ENCODE measurements at regions not wholly inside any gene's neighbourhood (a gene's known extent, or its start where the extent isn't known, plus 50 kb on each side); places are given as distances from the start of the nearest gene placed in this dataset.

DNA sequence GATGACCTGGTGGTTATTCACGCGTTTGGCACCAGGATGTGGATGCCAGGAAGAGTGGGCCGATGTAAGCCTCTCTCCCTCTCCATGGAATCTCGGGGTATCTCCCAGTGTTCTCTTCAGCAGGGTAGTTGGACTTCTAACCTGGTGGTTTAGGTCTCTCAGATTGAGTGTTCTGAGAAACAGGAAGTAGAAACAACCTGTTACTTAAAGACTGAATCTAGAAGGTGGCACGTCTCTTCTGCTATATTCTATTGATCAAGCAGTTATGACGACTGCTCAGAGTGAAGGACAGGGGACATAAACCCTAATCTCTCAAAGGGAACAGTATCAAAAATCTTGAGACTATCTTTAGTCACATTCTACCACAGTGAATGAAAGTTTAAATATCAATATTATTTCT lies 918.7 kb upstream of the PIK3C3 start:
- intact Hi-C loops (cut with DNase I), result no loop called here
- 87 to 90% methylated on average over 6 of the region's 6 CpGs for WGBS, 2 donors
- Histone ChIP-seq H3K4me3 (no peak overlapping the region), H3K27me3 (no peaks in the 10 kb centered on the region), H3K27ac (no peak overlapping the region), H3K4me1 (peaks cover 0 to 17% (median 0%) of the 10 kb centered on the region in 4 donors), H3K9me3 (peaks cover 0 to 2% (median 0%) of the 10 kb centered on the region in 4 donors), H3K36me3 (no peaks in the 10 kb centered on the region)
- DNase-seq, result no peak
- TF ChIP-seq, protein P1, sequence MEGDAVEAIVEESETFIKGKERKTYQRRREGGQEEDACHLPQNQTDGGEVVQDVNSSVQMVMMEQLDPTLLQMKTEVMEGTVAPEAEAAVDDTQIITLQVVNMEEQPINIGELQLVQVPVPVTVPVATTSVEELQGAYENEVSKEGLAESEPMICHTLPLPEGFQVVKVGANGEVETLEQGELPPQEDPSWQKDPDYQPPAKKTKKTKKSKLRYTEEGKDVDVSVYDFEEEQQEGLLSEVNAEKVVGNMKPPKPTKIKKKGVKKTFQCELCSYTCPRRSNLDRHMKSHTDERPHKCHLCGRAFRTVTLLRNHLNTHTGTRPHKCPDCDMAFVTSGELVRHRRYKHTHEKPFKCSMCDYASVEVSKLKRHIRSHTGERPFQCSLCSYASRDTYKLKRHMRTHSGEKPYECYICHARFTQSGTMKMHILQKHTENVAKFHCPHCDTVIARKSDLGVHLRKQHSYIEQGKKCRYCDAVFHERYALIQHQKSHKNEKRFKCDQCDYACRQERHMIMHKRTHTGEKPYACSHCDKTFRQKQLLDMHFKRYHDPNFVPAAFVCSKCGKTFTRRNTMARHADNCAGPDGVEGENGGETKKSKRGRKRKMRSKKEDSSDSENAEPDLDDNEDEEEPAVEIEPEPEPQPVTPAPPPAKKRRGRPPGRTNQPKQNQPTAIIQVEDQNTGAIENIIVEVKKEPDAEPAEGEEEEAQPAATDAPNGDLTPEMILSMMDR (IDR thresholded peaks at IDR 0.05), result no peak
- TF ChIP-seq EP300 (IDR thresholded peaks at IDR 0.05), result no peak
- TF ChIP-seq POLR2A (IDR thresholded peaks at IDR 0.05), result no peak
- no peak for TF ChIP-seq POLR2AphosphoS5 (IDR thresholded peaks at IDR 0.05)

DNA sequence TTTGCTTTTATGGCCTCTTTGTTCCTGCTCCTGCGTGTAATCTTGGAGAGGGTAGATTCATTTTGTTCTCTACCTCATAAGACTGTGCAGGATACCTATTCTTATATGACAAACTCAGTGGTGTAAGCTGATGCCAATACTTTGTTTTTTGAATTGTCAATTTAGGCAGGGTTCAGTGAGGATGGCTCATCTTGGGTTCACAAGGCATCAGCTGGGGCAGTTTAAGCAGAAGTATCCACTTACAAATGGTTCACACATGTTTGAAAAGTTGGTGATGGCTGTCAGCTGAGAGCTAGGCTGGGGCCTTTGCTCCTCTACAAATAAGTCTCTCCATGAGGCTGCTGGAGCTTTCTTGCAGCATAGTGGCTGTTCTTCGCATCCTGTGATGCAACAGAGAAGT lies 920.6 kb upstream of the PIK3C3 start:
- DNase-seq, result no peak
- no peaks in the 10 kb centered on the region for H3K36me3 ChIP-seq
- H3K27ac ChIP-seq, result no peak overlapping the region
- intact Hi-C loops (cut with DNase I), result no loop called here
- H3K9me3 ChIP-seq, result no peaks in the 10 kb centered on the region
- no peak for TF ChIP-seq EP300 (IDR thresholded peaks at IDR 0.05)
- no peak for TF ChIP-seq POLR2AphosphoS5 (IDR thresholded peaks at IDR 0.05)
- TF ChIP-seq, protein P1 (IDR thresholded peaks at IDR 0.05), result no peak
- no peak for TF ChIP-seq POLR2A (IDR thresholded peaks at IDR 0.05)
- 51 to 77% methylated on average over 2 of the region's 2 CpGs for WGBS, 2 donors
- no peak overlapping the region for H3K4me3 ChIP-seq
- H3K4me1 ChIP-seq, result peaks cover 0 to 17% (median 0%) of the 10 kb centered on the region in 4 donors
- no peaks in the 10 kb centered on the region for H3K27me3 ChIP-seq

DNA sequence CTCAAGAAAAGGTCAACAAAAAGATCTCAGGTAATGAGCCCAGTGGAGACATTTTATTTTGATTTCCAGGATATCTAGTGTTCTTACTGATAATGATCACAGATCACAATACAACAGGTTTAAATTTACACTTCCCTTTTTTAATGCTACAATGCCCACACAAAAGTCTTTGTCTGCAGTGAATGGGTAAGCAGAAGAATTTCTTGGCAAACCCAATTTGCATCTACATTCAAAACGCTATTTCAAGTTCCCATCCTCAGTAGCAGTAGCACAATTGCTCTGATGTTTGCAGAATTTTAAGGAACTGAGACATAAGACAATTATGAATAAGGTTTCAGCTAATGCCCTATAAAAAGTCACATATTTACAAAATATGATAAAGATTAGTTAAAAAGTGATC lies 929.4 kb upstream of the PIK3C3 start:
- 63 to 74% methylated on average over 1 of the region's 1 CpG for WGBS, 2 donors
- TF ChIP-seq POLR2AphosphoS5 (IDR thresholded peaks at IDR 0.05) (no peak), POLR2A (IDR thresholded peaks at IDR 0.05) (no peak), EP300 (IDR thresholded peaks at IDR 0.05) (no peak)
- TF ChIP-seq, protein P1 (IDR thresholded peaks at IDR 0.05), result no peak
- intact Hi-C loops (cut with DNase I), result no loop called here

DNA sequence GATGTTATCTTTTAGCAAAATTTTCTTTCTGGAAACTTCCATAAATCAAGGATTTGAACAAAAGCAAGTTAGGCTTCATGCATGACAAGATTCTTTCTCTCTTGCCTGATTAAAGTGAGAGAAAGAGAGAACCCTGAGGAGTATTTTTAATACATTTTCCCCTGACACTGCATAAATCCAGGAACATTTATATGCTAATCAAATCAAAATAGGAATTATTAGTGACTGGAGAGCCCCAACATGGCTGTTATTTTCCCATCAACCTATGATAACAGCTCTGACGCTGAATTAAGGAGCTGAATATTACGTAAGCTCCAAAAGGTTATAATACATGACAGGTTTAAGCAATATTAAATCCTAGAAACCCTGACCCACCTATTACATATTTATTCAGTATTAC lies 930.2 kb upstream of the PIK3C3 start:
- no peak overlapping the region for H3K27ac ChIP-seq
- 93 to 96% methylated on average over 2 of the region's 2 CpGs for WGBS, 2 donors
- TF ChIP-seq, protein P1 (IDR thresholded peaks at IDR 0.05), result no peak
- TF ChIP-seq EP300 (IDR thresholded peaks at IDR 0.05), result no peak
- TF ChIP-seq POLR2AphosphoS5 (IDR thresholded peaks at IDR 0.05), result no peak
- TF ChIP-seq POLR2A (IDR thresholded peaks at IDR 0.05), result no peak
- no peaks in the 10 kb centered on the region for H3K9me3 ChIP-seq
- no peaks in the 10 kb centered on the region for H3K4me1 ChIP-seq
- intact Hi-C loops (cut with DNase I), result no loop called here
- no peaks in the 10 kb centered on the region for H3K36me3 ChIP-seq
- H3K4me3 ChIP-seq, result no peak overlapping the region
- DNase-seq, result no peak
- no peaks in the 10 kb centered on the region for H3K27me3 ChIP-seq

More for the DNA sequence above, 929.4 kb upstream of the PIK3C3 start:
- DNase-seq, result no peak
- Histone ChIP-seq H3K4me3 (no peak overlapping the region), H3K27ac (no peak overlapping the region), H3K27me3 (no peaks in the 10 kb centered on the region), H3K36me3 (no peaks in the 10 kb centered on the region), H3K4me1 (no peaks in the 10 kb centered on the region), H3K9me3 (no peaks in the 10 kb centered on the region)

DNA sequence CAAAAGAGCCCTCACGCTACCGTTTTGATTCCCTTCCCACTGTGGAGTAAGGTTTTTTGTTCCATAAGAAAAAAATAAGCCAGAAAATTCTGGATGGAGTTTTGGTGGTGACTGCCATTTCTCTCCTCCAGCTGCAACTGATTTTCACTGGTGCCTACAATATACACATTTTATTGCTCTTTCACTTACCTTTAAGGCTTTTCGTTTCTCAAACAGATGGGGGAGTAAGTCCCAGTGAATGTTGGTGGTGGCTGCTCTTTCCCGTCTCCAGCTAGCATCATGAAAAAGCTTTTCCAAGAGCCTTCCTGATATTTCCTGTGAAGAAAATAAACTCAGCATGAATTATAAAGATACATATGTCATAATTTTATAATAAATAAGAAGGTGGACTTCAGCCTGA lies 932.5 kb upstream of the PIK3C3 start:
- Histone ChIP-seq H3K27ac (no peak overlapping the region), H3K4me3 (no peak overlapping the region), H3K36me3 (no peaks in the 10 kb centered on the region), H3K27me3 (no peaks in the 10 kb centered on the region), H3K9me3 (no peaks in the 10 kb centered on the region), H3K4me1 (no peaks in the 10 kb centered on the region)
- 46 to 67% methylated on average over 4 of the region's 4 CpGs for WGBS, 2 donors
- DNase-seq, result no peak
- intact Hi-C loops (cut with DNase I), result no loop called here
- TF ChIP-seq POLR2A (IDR thresholded peaks at IDR 0.05) (no peak), POLR2AphosphoS5 (IDR thresholded peaks at IDR 0.05) (no peak), EP300 (IDR thresholded peaks at IDR 0.05) (no peak)
- TF ChIP-seq, protein P1 (IDR thresholded peaks at IDR 0.05), result no peak

All from sigmoid colon (tissue), 6 donors.